CD4-positive, alpha-beta T cell (primary cell): ENCODE measurements at regions not wholly inside any gene's neighbourhood (a gene's known extent, or its start where the extent isn't known, plus 50 kb on each side); places are given as distances from the start of the nearest gene placed in this dataset.

Source experiments
- ATAC-seq: fragments of 200-7000 bp; cut with Tn5 transposase; one replicate; pipeline ENCODE4 v1.10.0; 2022; ENCODE audit warnings: mild to moderate bottlenecking; ENCODE audit not compliant: poor library complexity
- CTCF ChIA-PET: fragments of 350-600 bp; sonication (Branson Sonifier 250); formaldehyde crosslinking; loops from one replicate; lab custom pipeline; 2021; ENCODE audit warnings: antibody characterized with exemption, inconsistent platforms; lab: Charles Lee
- POLR2A ChIA-PET: fragments of 350-600 bp; sonication (Branson Sonifier 250); formaldehyde crosslinking; loops from one replicate; lab custom pipeline; 2021; ENCODE audit warnings: antibody characterized with exemption, inconsistent platforms; lab: Charles Lee
- DNase-seq, 14 experiments: peaks; one replicate each; pipeline ENCODE4 v3.0.0-alpha.2; 2013 to 2020; ENCODE audit warnings: mixed read lengths in 2 of 14
- H3K27ac ChIP-seq, 2 donors: one replicate each; pipeline versions ENCODE4 v1.5.1 to v1.7.0; 2013; ENCODE audit warnings: low read length in 2 of 2, low read depth in 1 of 2, mild to moderate bottlenecking in 1 of 2
- H3K27me3 ChIP-seq, 2 experiments: 1 replicate in 1 of 2; 2 replicates in 1 of 2; pipeline versions ENCODE4 v1.6.1 to v1.7.0; 2013; ENCODE audit warnings: low read length in 2 of 2, control low read depth in 1 of 2, mild to moderate bottlenecking in 1 of 2, moderate library complexity in 1 of 2; ENCODE audit not compliant: insufficient read depth in 2 of 2, control insufficient read depth in 1 of 2
- H3K36me3 ChIP-seq: one replicate; pipeline ENCODE4 v1.6.1; 2013; ENCODE audit warnings: low read length, control low read depth; ENCODE audit not compliant: insufficient read depth
- H3K4me1 ChIP-seq: one replicate; pipeline ENCODE4 v1.6.1; 2013; ENCODE audit warnings: low read length, control low read depth; ENCODE audit not compliant: insufficient read depth
- H3K4me3 ChIP-seq: one replicate; pipeline ENCODE4 v1.5.1; 2013; ENCODE audit warnings: mild to moderate bottlenecking, low read length, moderate library complexity
- H3K9me3 ChIP-seq, 2 experiments: 1 replicate in 1 of 2; 2 replicates in 1 of 2; pipeline versions ENCODE4 v1.6.1 to v1.7.0; 2013; ENCODE audit warnings: low read length in 2 of 2, mild to moderate bottlenecking in 2 of 2, control low read depth in 1 of 2, moderate library complexity in 1 of 2; ENCODE audit not compliant: control insufficient read depth in 1 of 2, insufficient read depth in 1 of 2
- H3K27ac Mint-ChIP-seq: one replicate; pipeline ENCODE4 v1.8.0; 2020; ENCODE audit warnings: mixed read lengths
- H3K27me3 Mint-ChIP-seq: one replicate; pipeline ENCODE4 v1.8.0; 2021; ENCODE audit warnings: mixed read lengths
- H3K36me3 Mint-ChIP-seq: one replicate; pipeline ENCODE4 v1.8.0; 2021; ENCODE audit warnings: low read depth, mixed read lengths
- H3K4me1 Mint-ChIP-seq: one replicate; pipeline ENCODE4 v1.8.0; 2021; ENCODE audit warnings: low read depth, mixed read lengths
- H3K4me3 Mint-ChIP-seq: one replicate; pipeline ENCODE4 v1.8.0; 2020; ENCODE audit warnings: mild to moderate bottlenecking, mixed read lengths
- H3K9me3 Mint-ChIP-seq: one replicate; pipeline ENCODE4 v1.8.0; 2020; ENCODE audit warnings: mixed read lengths
- CTCF ChIP-seq: fragments of 200-600 bp; IDR thresholded peaks from one replicate; pipeline ENCODE4 v1.8.0; 2022; ENCODE audit warnings: antibody characterized with exemption, mild to moderate bottlenecking
- intact Hi-C, 2 experiments: fragments of 100-400 bp; cut with DNase I in 1 of 2; cut with micrococcal nuclease in 1 of 2; formaldehyde crosslinking; loops; one replicate each; pipeline versions ENCODE4 v1.15.1 to v1.9.0; 2023 to 2025; cut with DNase I, micrococcal nuclease

GRCh38 chr11:106391771-106392420 lies 314.4 kb downstream of the AASDHPPT start:
- intact Hi-C loops: no loop called here
- TF ChIP-seq CTCF: no peak
- Histone ChIP-seq H3K27ac (no peak overlapping the region), H3K4me1 (no peaks in the 10 kb centered on the region), H3K36me3 (no peaks in the 10 kb centered on the region), H3K4me3 (no peak overlapping the region), H3K9me3 (peaks cover 0 to 3% of the 10 kb centered on the region in 2 experiments), H3K27me3 (no peaks in the 10 kb centered on the region)
- CTCF ChIA-PET: no interaction called here
- Mint-ChIP-seq H3K27ac (no peak overlapping the region), H3K4me1 (no peaks in the 10 kb centered on the region), H3K9me3 (peaks cover 5% of the 10 kb centered on the region), H3K4me3 (no peak overlapping the region), H3K27me3 (no peaks in the 10 kb centered on the region), H3K36me3 (no peaks in the 10 kb centered on the region)
- POLR2A ChIA-PET: no interaction called here
- DNase-seq (no peak), ATAC-seq (no peak)

GRCh38 chr11:106395716-106396349 lies 318.4 kb downstream of the AASDHPPT start:
- peaks cover 0 to 3% of the 10 kb centered on the region in 2 experiments for H3K9me3 ChIP-seq
- no peak overlapping the region for H3K27ac Mint-ChIP-seq
- POLR2A ChIA-PET: no interaction called here
- no peak for TF ChIP-seq CTCF
- no peaks in the 10 kb centered on the region for H3K27me3 ChIP-seq
- no peaks in the 10 kb centered on the region for H3K4me1 ChIP-seq
- H3K4me1 Mint-ChIP-seq: no peaks in the 10 kb centered on the region
- no peaks in the 10 kb centered on the region for H3K36me3 ChIP-seq
- H3K36me3 Mint-ChIP-seq: no peaks in the 10 kb centered on the region
- H3K9me3 Mint-ChIP-seq: no peaks in the 10 kb centered on the region
- no peak overlapping the region for H3K27ac ChIP-seq
- DNase-seq: no peak
- no peak for ATAC-seq
- intact Hi-C loops: no loop called here
- no peak overlapping the region for H3K4me3 Mint-ChIP-seq
- no peaks in the 10 kb centered on the region for H3K27me3 Mint-ChIP-seq
- no peak overlapping the region for H3K4me3 ChIP-seq
- CTCF ChIA-PET: no interaction called here

- Mint-ChIP-seq H3K4me1 (no peaks in the 10 kb centered on the region), H3K27me3 (no peaks in the 10 kb centered on the region), H3K9me3 (no peaks in the 10 kb centered on the region), H3K4me3 (no peak overlapping the region), H3K36me3 (no peaks in the 10 kb centered on the region), H3K27ac (no peak overlapping the region)
- no peak for TF ChIP-seq CTCF
- ATAC-seq: no peak
- no peaks in the 10 kb centered on the region for H3K36me3 ChIP-seq
- no peak overlapping the region for H3K27ac ChIP-seq
- peaks cover 0 to 3% of the 10 kb centered on the region in 2 experiments for H3K9me3 ChIP-seq
- ChIA-PET POLR2A (no interaction called here), CTCF (no interaction called here)
- H3K27me3 ChIP-seq: no peaks in the 10 kb centered on the region
- H3K4me1 ChIP-seq: no peaks in the 10 kb centered on the region
- DNase-seq: no peak
- intact Hi-C loops: no loop called here
- no peak overlapping the region for H3K4me3 ChIP-seq
Measured at GRCh38 chr11:106397787-106398501, 320.5 kb downstream of the AASDHPPT start.
